IPS DF 6.9 (cell line): ENCODE measurements at regions not wholly inside any gene's neighbourhood (a gene's known extent, or its start where the extent isn't known, plus 50 kb on each side); places are given as distances from the start of the nearest gene placed in this dataset.

Experiments used
- DNase-seq: peaks from one replicate; pipeline ENCODE4 v3.0.0-alpha.2; 2013; ENCODE audit warnings: low read depth, low spot score
- H3K27ac ChIP-seq: one replicate; pipeline ENCODE4 v1.5.1; 2013; ENCODE audit warnings: low read length, control low read depth
- H3K27me3 ChIP-seq: 2 replicates; pipeline ENCODE4 v1.6.1; 2013; ENCODE audit warnings: mild to moderate bottlenecking, low read length; ENCODE audit not compliant: control insufficient read depth, insufficient read depth
- H3K36me3 ChIP-seq: 2 replicates; pipeline ENCODE4 v1.6.1; 2013; ENCODE audit warnings: low read length; ENCODE audit not compliant: control insufficient read depth, insufficient read depth
- H3K4me1 ChIP-seq: 2 replicates; pipeline ENCODE4 v1.6.1; 2013; ENCODE audit warnings: low read length; ENCODE audit not compliant: control insufficient read depth, insufficient read depth
- H3K4me3 ChIP-seq: 2 replicates; pipeline ENCODE4 v1.5.1; 2013; ENCODE audit warnings: mild to moderate bottlenecking, low read length
- H3K9me3 ChIP-seq: 2 replicates; pipeline ENCODE4 v1.6.1; 2013; ENCODE audit warnings: low read length, inconsistent platforms; ENCODE audit not compliant: control insufficient read depth, insufficient read depth
- WGBS: extraction: QIAGEN DNeasy Blood & Tissue Kit; methylation state at CpG from one replicate; pipeline ENCODE4 v1.1.7; 2013; ENCODE audit warnings: mixed read lengths, missing lambda C conversion rate; ENCODE audit not compliant: insufficient read length, insufficient coverage; 5-methylcytosine and 5-hydroxymethylcytosine counted together

GRCh38 chr6:44010411-44011349, 116.6 kb downstream of the MRPL14 start:
- H3K27ac ChIP-seq = no peak overlapping the region
- H3K4me1 ChIP-seq = no peaks in the 10 kb centered on the region
- DNase-seq = no peak
- no peaks in the 10 kb centered on the region for H3K9me3 ChIP-seq
- no peak overlapping the region for H3K4me3 ChIP-seq
- peaks cover 2% of the 10 kb centered on the region; the same call in 1 of the 2 replicates for H3K36me3 ChIP-seq
- no peaks in the 10 kb centered on the region for H3K27me3 ChIP-seq
- no CpG with 5 or more reads among the region's 11 CpGs for WGBS

DNA sequence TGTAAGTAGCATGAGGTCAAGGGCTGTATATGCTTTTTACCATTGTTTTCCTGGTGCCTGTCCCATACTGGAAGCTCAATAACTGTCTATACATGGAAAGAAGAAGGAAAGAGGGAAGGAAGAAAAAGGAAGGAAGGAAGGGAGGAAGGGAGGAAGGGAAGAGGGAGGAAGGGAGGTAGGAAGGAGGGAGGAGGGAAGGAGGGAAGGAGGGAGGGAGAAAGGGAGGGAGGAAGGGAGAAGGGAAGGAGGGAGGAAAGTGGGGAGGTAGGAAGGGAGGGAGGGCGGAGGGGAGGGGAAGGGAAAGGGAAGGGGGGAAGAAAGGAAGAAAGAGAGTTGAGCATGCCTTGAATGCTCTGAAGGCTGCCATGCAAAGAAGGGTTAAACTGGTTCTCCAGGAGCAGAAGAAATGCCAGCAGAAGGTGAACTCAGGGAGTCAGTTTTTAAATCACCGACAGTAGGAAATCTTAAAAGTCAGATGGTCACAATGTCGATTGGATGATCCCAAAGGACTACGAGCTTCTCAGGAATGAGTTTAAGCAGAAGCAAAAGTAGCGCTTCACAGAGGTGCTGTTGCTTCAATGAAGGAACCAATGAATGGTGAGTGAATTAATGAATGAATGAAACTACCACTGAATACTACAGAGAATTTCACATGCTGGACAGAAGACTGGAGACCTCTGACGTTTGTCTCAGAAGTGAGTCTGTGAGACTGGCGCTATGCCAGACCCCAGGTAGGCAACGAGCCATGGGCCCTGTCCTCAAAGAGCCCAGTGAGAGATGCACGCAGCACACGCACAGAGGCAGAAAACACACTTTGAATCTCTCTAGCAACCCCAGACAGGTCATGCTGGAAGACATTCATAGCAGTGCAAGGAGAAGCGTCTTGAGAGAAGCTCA, 117.6 kb downstream of the MRPL14 start:
- Histone ChIP-seq H3K36me3 (peaks cover 2% of the 10 kb centered on the region; the same call in 1 of the 2 replicates), H3K27ac (no peak overlapping the region), H3K9me3 (no peaks in the 10 kb centered on the region), H3K27me3 (no peaks in the 10 kb centered on the region), H3K4me1 (peaks cover 5% of the 10 kb centered on the region), H3K4me3 (no peak overlapping the region)
- 100% methylated on average over 1 of the region's 11 CpGs for WGBS
- no peak for DNase-seq

- peaks cover 2% of the 10 kb centered on the region; the same call in 1 of the 2 replicates for H3K36me3 ChIP-seq
- WGBS = no CpG with 5 or more reads among the region's 8 CpGs
- no peaks in the 10 kb centered on the region for H3K27me3 ChIP-seq
- H3K9me3 ChIP-seq = no peaks in the 10 kb centered on the region
- no peak for DNase-seq
- no peak overlapping the region for H3K27ac ChIP-seq
- H3K4me3 ChIP-seq = no peak overlapping the region
- H3K4me1 ChIP-seq = peaks cover 7% of the 10 kb centered on the region
Measured at GRCh38 chr6:44008821-44009370, 118.4 kb downstream of the MRPL14 start.

DNA sequence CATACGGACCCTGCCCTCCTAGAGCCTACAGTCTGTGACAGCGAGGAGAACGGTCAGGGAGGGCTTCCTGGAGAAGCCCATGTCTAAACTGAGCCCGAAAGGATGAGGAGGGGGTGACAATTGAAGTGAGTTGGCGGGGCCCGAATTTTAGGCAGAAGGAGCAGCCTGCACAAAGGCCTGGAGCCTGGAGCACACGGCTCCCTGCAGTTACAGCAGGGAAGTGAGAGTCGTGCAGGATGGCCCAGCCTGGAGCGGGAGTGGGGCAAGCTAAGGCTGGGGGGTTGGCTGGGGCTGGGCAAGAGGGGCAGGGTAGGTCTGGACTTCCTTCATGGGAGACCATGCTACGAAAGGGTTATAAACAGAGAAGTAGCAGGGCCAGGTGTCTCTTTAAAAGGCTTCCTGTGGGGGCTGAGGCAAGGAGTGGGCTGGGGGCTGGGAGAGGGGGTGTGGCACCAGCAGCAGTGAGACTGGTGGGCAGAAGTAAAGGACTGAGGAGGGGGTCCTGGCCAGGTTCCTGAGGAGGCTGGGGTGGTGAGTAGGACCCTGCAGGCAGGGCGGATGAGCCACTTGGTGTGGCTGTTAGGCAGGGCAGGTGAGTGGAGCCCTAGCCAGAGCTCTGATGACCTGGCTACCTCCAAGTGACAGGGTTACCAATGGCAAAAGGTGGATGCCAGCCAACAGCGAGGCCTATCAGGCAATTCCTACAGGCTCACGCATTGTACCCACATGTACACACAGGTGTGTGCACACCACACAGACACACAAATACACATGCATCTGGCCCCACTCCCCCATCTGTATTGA, 119.2 kb downstream of the MRPL14 start:
- Histone ChIP-seq H3K27me3 (no peaks in the 10 kb centered on the region), H3K36me3 (peaks cover 2% of the 10 kb centered on the region; the same call in 1 of the 2 replicates), H3K4me3 (no peak overlapping the region), H3K4me1 (peaks cover 10% of the 10 kb centered on the region), H3K9me3 (no peaks in the 10 kb centered on the region), H3K27ac (no peak overlapping the region)
- no CpG with 5 or more reads among the region's 13 CpGs for WGBS
- DNase-seq = no peak

GRCh38 chr6:44006872-44007303, 120.4 kb downstream of the MRPL14 start:
- DNase-seq = no peak
- Histone ChIP-seq H3K27ac (no peak overlapping the region), H3K4me3 (no peak overlapping the region), H3K9me3 (no peaks in the 10 kb centered on the region), H3K4me1 (peaks cover 10% of the 10 kb centered on the region), H3K27me3 (no peaks in the 10 kb centered on the region), H3K36me3 (peaks cover 2% of the 10 kb centered on the region; the same call in 1 of the 2 replicates)
- no CpG with 5 or more reads among the region's 6 CpGs for WGBS

GRCh38 chr6:44006123-44006871, 121.0 kb downstream of the MRPL14 start:
- Histone ChIP-seq H3K36me3 (peaks cover 2% of the 10 kb centered on the region; the same call in 1 of the 2 replicates), H3K9me3 (no peaks in the 10 kb centered on the region), H3K27ac (no peak overlapping the region), H3K27me3 (no peaks in the 10 kb centered on the region), H3K4me1 (peaks cover 10% of the 10 kb centered on the region), H3K4me3 (no peak overlapping the region)
- WGBS = no CpG with 5 or more reads among the region's 7 CpGs
- DNase-seq = no peak

DNA sequence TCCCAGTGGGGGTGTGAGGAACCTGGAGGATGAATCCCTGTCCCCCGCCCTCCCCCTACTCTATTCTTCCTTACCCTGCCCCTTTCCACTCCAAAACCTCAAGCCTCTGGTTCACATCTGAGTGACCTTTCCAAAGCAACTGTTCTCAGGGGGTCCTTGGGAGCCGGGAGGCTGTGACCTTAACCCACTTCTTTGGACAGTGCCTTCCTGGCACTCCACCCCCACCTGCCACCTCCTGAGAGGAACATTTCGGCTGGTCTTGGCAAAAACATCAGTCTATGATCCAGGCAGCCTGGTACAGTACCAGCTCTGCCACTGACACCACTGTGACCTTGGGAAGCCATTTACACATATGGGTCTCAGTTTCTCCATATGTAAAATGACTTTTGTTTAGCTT, 121.7 kb downstream of the MRPL14 start:
- H3K4me3 ChIP-seq = no peak overlapping the region
- H3K27me3 ChIP-seq = no peaks in the 10 kb centered on the region
- no peaks in the 10 kb centered on the region for H3K9me3 ChIP-seq
- WGBS = no CpG with 5 or more reads among the region's 3 CpGs
- peaks cover 14% of the 10 kb centered on the region for H3K4me1 ChIP-seq
- no peak for DNase-seq
- peaks cover 1% of the 10 kb centered on the region; the same call in 1 of the 2 replicates for H3K36me3 ChIP-seq
- no peak overlapping the region for H3K27ac ChIP-seq

GRCh38 chr6:44004625-44005506, 122.4 kb downstream of the MRPL14 start:
- peaks cover 18% of the 10 kb centered on the region for H3K4me1 ChIP-seq
- DNase-seq = no peak
- no CpG with 5 or more reads among the region's 7 CpGs for WGBS
- H3K36me3 ChIP-seq = no peaks in the 10 kb centered on the region
- no peak overlapping the region for H3K27ac ChIP-seq
- H3K4me3 ChIP-seq = no peak overlapping the region
- no peaks in the 10 kb centered on the region for H3K9me3 ChIP-seq
- H3K27me3 ChIP-seq = no peaks in the 10 kb centered on the region
